IMR-90 (cell line): ENCODE measurements at regions not wholly inside any gene's neighbourhood (a gene's known extent, or its start where the extent isn't known, plus 50 kb on each side); places are given as distances from the start of the nearest gene placed in this dataset.
A peak's percentile ranks its signal among the peaks of the same experiment; 100 is the strongest.

Experiments used
- ATAC-seq: fragments of 200-7000 bp; cut with Tn5 transposase; 2 replicates; pipeline ENCODE4 v1.9.1; 2020; ENCODE audit warnings: low read depth, mild to moderate bottlenecking, moderate library complexity
- BruUV-seq: library from RNA; stranded (reverse); fragments of 400-500 nt; replicated peaks from 2 replicates; lab custom pipeline; 2021; lab: Mats Ljungman, UMichigan
- CTCF ChIA-PET: fragments of 300-600 bp; formaldehyde crosslinking; extraction: SDS; loops from one replicate; lab custom pipeline; 2021; ENCODE audit warnings: antibody characterized with exemption; lab: Yijun Ruan, JAX
- POLR2A ChIA-PET: fragments of 300-600 bp; sonication (Branson Sonifier 250); formaldehyde crosslinking; loops from one replicate; lab custom pipeline; 2022; ENCODE audit warnings: antibody characterized with exemption; ENCODE audit not compliant: unreplicated experiment; lab: Charles Lee
- DNase-seq: peaks from one replicate; pipeline ENCODE4 v3.0.0; 2013
- H2AFZ ChIP-seq: replicated peaks from 2 replicates; pipeline ENCODE3; 2013; ENCODE audit warnings: low read length, mild to moderate bottlenecking; ENCODE audit not compliant: poor library complexity
- H2AK5ac ChIP-seq: 2 replicates; pipeline ENCODE4 v1.6.1; 2013; ENCODE audit warnings: low read depth, low read length, inconsistent platforms
- H2AK9ac ChIP-seq: replicated peaks from 2 replicates; pipeline ENCODE3; 2013; ENCODE audit warnings: mild to moderate bottlenecking, low read depth, low read length, moderate library complexity; ENCODE audit not compliant: poor library complexity
- H2BK120ac ChIP-seq: 2 replicates; pipeline ENCODE4 v1.6.1; 2013; ENCODE audit warnings: low read depth, low read length, inconsistent platforms
- H2BK15ac ChIP-seq: 3 replicates; pipeline ENCODE4 v1.6.1; 2013; ENCODE audit warnings: low read depth, low read length, inconsistent platforms
- H2BK20ac ChIP-seq: 2 replicates; pipeline ENCODE4 v1.6.1; 2013; ENCODE audit warnings: low read depth, mild to moderate bottlenecking, inconsistent platforms, low read length, moderate library complexity
- H2BK5ac ChIP-seq: 2 replicates; pipeline ENCODE4 v1.6.1; 2013; ENCODE audit warnings: mild to moderate bottlenecking, low read depth, low read length, inconsistent platforms; ENCODE audit not compliant: poor library complexity, severe bottlenecking
- H3K14ac ChIP-seq: replicated peaks from 2 replicates; pipeline ENCODE4 v1.6.1; 2013; ENCODE audit warnings: low read depth, low read length, inconsistent platforms
- H3K18ac ChIP-seq: 2 replicates; pipeline ENCODE4 v1.6.1; 2013; ENCODE audit warnings: low read depth, low read length, control low read depth
- H3K23ac ChIP-seq: 2 replicates; pipeline ENCODE4 v1.6.1; 2013; ENCODE audit warnings: low read depth, low read length, inconsistent platforms
- H3K27ac ChIP-seq: 2 replicates; pipeline ENCODE4 v1.5.1; 2013; ENCODE audit warnings: mild to moderate bottlenecking, control low read depth, low read length; ENCODE audit not compliant: insufficient read depth
- H3K27me3 ChIP-seq: 2 replicates; pipeline ENCODE4 v1.6.1; 2013; ENCODE audit warnings: low read length; ENCODE audit not compliant: control insufficient read depth, insufficient read depth
- H3K36me3 ChIP-seq: 2 replicates; pipeline ENCODE4 v1.6.1; 2013; ENCODE audit warnings: low read length, mixed read lengths; ENCODE audit not compliant: control insufficient read depth, insufficient read depth
- H3K4ac ChIP-seq: 2 replicates; pipeline ENCODE4 v1.6.1; 2013; ENCODE audit warnings: low read depth, low read length, inconsistent platforms
- H3K4me1 ChIP-seq: 2 replicates; pipeline ENCODE4 v1.6.1; 2013; ENCODE audit warnings: low read length, mixed read lengths; ENCODE audit not compliant: control insufficient read depth, insufficient read depth
- H3K4me2 ChIP-seq: 2 replicates; pipeline ENCODE4 v1.6.1; 2013; ENCODE audit warnings: low read depth, mild to moderate bottlenecking, control low read depth, low read length, moderate library complexity
- H3K4me3 ChIP-seq: 2 replicates; pipeline ENCODE4 v1.5.1; 2013; ENCODE audit warnings: low read depth, mild to moderate bottlenecking, control low read depth, low read length, moderate library complexity; ENCODE audit not compliant: insufficient read depth
- H3K56ac ChIP-seq: 2 replicates; pipeline ENCODE4 v1.6.1; 2013; ENCODE audit warnings: low read length, inconsistent platforms; ENCODE audit not compliant: insufficient read depth; ENCODE audit errors: extremely low read depth
- H3K79me1 ChIP-seq, 2 experiments: 2 replicates each; pipeline ENCODE4 v1.6.1; 2013; ENCODE audit warnings: low read length in 2 of 2, inconsistent platforms in 1 of 2, low read depth in 1 of 2
- H3K9ac ChIP-seq: 2 replicates; pipeline ENCODE4 v1.6.1; 2013; ENCODE audit warnings: low read depth, low read length, control low read depth
- H3K9me1 ChIP-seq: 2 replicates; pipeline ENCODE4 v1.6.1; 2013; ENCODE audit warnings: low read length, inconsistent platforms; ENCODE audit not compliant: insufficient read depth
- H3K9me3 ChIP-seq: 2 replicates; pipeline ENCODE4 v1.6.1; 2013; ENCODE audit warnings: low read length; ENCODE audit not compliant: control insufficient read depth, insufficient read depth
- H4K20me1 ChIP-seq: 2 replicates; pipeline ENCODE4 v1.6.1; 2013; ENCODE audit warnings: low read length, inconsistent platforms; ENCODE audit not compliant: insufficient read depth
- H4K5ac ChIP-seq: 2 replicates; pipeline ENCODE4 v1.6.1; 2013; ENCODE audit warnings: mild to moderate bottlenecking, low read depth, low read length, control low read depth
- H4K8ac ChIP-seq, 2 experiments: 2 replicates each; pipeline ENCODE4 v1.6.1; 2013; ENCODE audit warnings: low read depth in 2 of 2, low read length in 2 of 2, control low read depth in 1 of 2, inconsistent platforms in 1 of 2
- H4K91ac ChIP-seq: 2 replicates; pipeline ENCODE4 v1.6.1; 2013; ENCODE audit warnings: low read depth, low read length, inconsistent platforms; ENCODE audit not compliant: insufficient read depth
- BHLHE40 ChIP-seq: fragments of 150-350 bp; IDR thresholded peaks from 2 replicates; pipeline ENCODE4 v1.6.1; 2016; ENCODE audit warnings: mild to moderate bottlenecking, low read depth, low read length
- CHD1 ChIP-seq: IDR thresholded peaks from 2 replicates; pipeline ENCODE4 v1.6.1; 2012; ENCODE audit warnings: low read depth, low read length, improper control_type of control experiment
- CTCF ChIP-seq: conservative IDR thresholded peaks from 2 replicates; pipeline ENCODE4 v1.5.1; 2012; ENCODE audit warnings: mild to moderate bottlenecking, low read depth, low read length, improper control_type of control experiment
- ELK1 ChIP-seq: fragments of 150-350 bp; IDR thresholded peaks from 2 replicates; pipeline ENCODE4 v1.6.1; 2016; ENCODE audit warnings: low read depth, mild to moderate bottlenecking, low read length, moderate library complexity, borderline replicate concordance
- FOS ChIP-seq: fragments of 150-350 bp; IDR thresholded peaks from 2 replicates; pipeline ENCODE4 v1.6.1; 2016; ENCODE audit warnings: low read depth, low read length
- MAFK ChIP-seq: IDR thresholded peaks from 2 replicates; pipeline ENCODE4 v1.6.1; 2012; ENCODE audit warnings: low read depth, low read length, improper control_type of control experiment
- MAZ ChIP-seq: IDR thresholded peaks from 2 replicates; pipeline ENCODE4 v1.6.1; 2012; ENCODE audit warnings: low read depth, mild to moderate bottlenecking, low read length, improper control_type of control experiment, moderate library complexity, borderline replicate concordance
- MXI1 ChIP-seq: IDR thresholded peaks from 2 replicates; pipeline ENCODE4 v1.6.1; 2012; ENCODE audit warnings: low read depth, mild to moderate bottlenecking, low read length, moderate library complexity, borderline replicate concordance
- NFE2L2 ChIP-seq: fragments of 150-350 bp; IDR thresholded peaks from 2 replicates; pipeline ENCODE4 v1.6.1; 2016; ENCODE audit warnings: low read depth, mild to moderate bottlenecking, low read length
- POLR2A ChIP-seq: IDR thresholded peaks from 2 replicates; pipeline ENCODE4 v1.6.1; 2012; ENCODE audit warnings: mild to moderate bottlenecking, low read depth, low read length
- RAD21 ChIP-seq: IDR thresholded peaks from 2 replicates; pipeline ENCODE4 v1.6.1; 2012; ENCODE audit warnings: low read length, improper control_type of control experiment
- RCOR1 ChIP-seq: IDR thresholded peaks from 2 replicates; pipeline ENCODE4 v1.6.1; 2012; ENCODE audit warnings: mild to moderate bottlenecking, low read length, improper control_type of control experiment; ENCODE audit not compliant: insufficient replicate concordance
- RFX5 ChIP-seq: IDR thresholded peaks from 2 replicates; pipeline ENCODE4 v1.8.0; 2012; ENCODE audit warnings: low read depth, mild to moderate bottlenecking, low read length, moderate library complexity
- SMC3 ChIP-seq: fragments of 150-350 bp; IDR thresholded peaks from 2 replicates; pipeline ENCODE4 v1.6.1; 2016; ENCODE audit warnings: low read depth, mild to moderate bottlenecking, antibody characterized with exemption, low read length, moderate library complexity
- WGBS, 2 experiments: methylation state at CpG; one replicate each; pipeline versions ENCODE4 v1.1.5 to v1.1.7; 2013; ENCODE audit warnings: missing lambda C conversion rate in 2 of 2; ENCODE audit not compliant: insufficient read length in 1 of 2; ENCODE audit errors: extremely low coverage in 2 of 2; 5-methylcytosine and 5-hydroxymethylcytosine counted together
- dilution Hi-C: fragments of 300-500 bp; cut with HindIII; formaldehyde crosslinking; loops from one replicate; pipeline ENCODE4 v1.14.3; 2018; ENCODE audit warnings: low sequenced_read_pairs; ENCODE audit not compliant: unreplicated experiment
- in situ Hi-C: fragments of 300-500 bp; cut with MboI; formaldehyde crosslinking; loops from 3 replicates; pipeline ENCODE4 v1.14.3; 2019; ENCODE audit warnings: low sequenced_read_pairs, inconsistent platforms, mixed read lengths
- intact Hi-C: fragments of 100-400 bp; cut with micrococcal nuclease; formaldehyde crosslinking; loops from 2 replicates; pipeline ENCODE4 v1.10.0; 2022

- CTCF ChIA-PET: interaction anchor here (0.6 to 1.0 kb wide), 4 partner anchors 9 to 22 kb away, joined by 3 to 4 read pairs (median 3); no protein-coding TSS in a partner anchor
- Histone ChIP-seq H3K4me1 (peaks cover 22% of the 10 kb centered on the region), H3K4me3 (no peak overlapping the region), H2AFZ (peak overlapping the region; percentile 77), H2BK15ac (peak overlapping the region; percentile 99), H2BK5ac (peak overlapping the region; percentile 97), H3K9me1 (peaks cover 31% of the 10 kb centered on the region), H2AK5ac (peak overlapping the region; percentile 92), H3K14ac (peak overlapping the region; percentile 86), H3K9me3 (no peaks in the 10 kb centered on the region), H3K27me3 (no peaks in the 10 kb centered on the region), H3K27ac (peak overlapping the region; percentile 81), H3K18ac (peak overlapping the region; percentile 81), H3K56ac (peak overlapping the region; percentile 84), H2BK20ac (peak overlapping the region; percentile 92), H3K4me2 (peak overlapping the region; percentile 8; the same call in 1 of the 2 replicates), H4K8ac (peak overlapping the region; percentile 86 to 89), H3K79me1 (peaks cover 0 to 21% of the 10 kb centered on the region in 2 experiments; a peak in 2 of 4 replicates), H2BK120ac (peak overlapping the region; percentile 94), H3K9ac (peak overlapping the region; percentile 6; the same call in 1 of the 2 replicates), H4K20me1 (peaks cover 6% of the 10 kb centered on the region; the same call in 1 of the 2 replicates), H4K5ac (peak overlapping the region; percentile 56), H3K36me3 (no peaks in the 10 kb centered on the region), H4K91ac (peak overlapping the region; percentile 94), H2AK9ac (peak overlapping the region; percentile 59), H3K4ac (peak overlapping the region; percentile 90), H3K23ac (peak overlapping the region; percentile 77)
- intact Hi-C loops: loop anchor here (1.0 kb wide), 1 partner anchor 105 kb away; the partner anchor contains the start of gene PICALM
- dilution Hi-C loops: no loop called here
- ATAC-seq (peak; percentile 83), DNase-seq (peak; percentile 99)
- in situ Hi-C loops: no loop called here
- POLR2A ChIA-PET: interaction anchor here (0.6 to 1.5 kb wide), 2 partner anchors 19 to 106 kb away, joined by 3 read pairs; no protein-coding TSS in a partner anchor
- BruUV-seq: no TSS peak
- WGBS, 2 experiments: 17% methylated on average over 6 of the region's 8 CpGs; no CpG with 5 or more reads in 1 of the 2 experiments
- TF ChIP-seq SMC3 (peak; percentile 3; the same call in 1 of the 2 replicates), MAZ (0 out of 2 replicates have a peak, but pooled peaks have one; percentile 28), MAFK (peak; percentile 62), POLR2A (peak; percentile 76; the same call in 1 of the 2 replicates), FOS (peak; percentile 74), CHD1 (no peak), NFE2L2 (peak; percentile 3; the same call in 1 of the 2 replicates), CTCF (no peak), RFX5 (no peak), BHLHE40 (peak; percentile 56), MXI1 (peak; percentile 68; the same call in 1 of the 2 replicates), ELK1 (no peak), RCOR1 (peak; percentile 26), RAD21 (no peak; the same call in none of the 2 replicates)
Observed at GRCh38 chr11:86174101-86175046, 70.2 kb upstream of the EED start.
